ENCODE measurements at regions not wholly inside any gene's neighbourhood (a gene's known extent, or its start where the extent isn't known, plus 50 kb on each side); places are given as distances from the start of the nearest gene placed in this dataset.

DNA sequence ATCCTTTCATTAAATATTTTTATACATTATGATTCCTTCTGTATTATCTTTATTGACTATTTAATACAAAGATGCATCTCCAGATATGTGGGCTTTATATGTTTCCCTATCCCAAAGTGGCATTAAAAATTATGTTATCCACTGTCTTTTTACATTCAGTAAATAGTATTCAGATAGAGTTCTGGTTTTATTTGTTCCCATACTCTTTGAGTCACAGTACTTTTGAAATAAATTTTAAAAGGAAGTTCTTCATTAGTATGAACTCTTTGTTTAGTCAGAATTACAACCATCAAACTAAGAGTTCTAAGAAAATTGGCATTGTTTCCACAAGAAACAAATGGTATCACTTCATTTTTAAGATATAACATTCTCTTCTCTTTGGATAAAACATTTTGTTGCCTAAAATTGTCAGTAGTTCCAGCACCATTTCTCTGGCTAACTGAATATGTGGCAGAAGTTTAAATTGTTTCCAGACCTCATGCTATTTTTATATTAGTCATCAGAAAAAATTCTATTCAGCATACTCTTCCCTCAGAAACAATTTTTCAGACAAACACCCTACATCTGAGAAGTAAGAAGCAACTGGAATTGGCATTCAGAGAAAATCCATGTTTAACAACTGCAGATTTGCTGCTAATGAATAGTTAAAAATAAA lies 88.5 kb upstream of the COL5A2 start:
- Histone ChIP-seq H3K36me3 (no peaks in the 10 kb centered on the region), H3K4me1 (no peaks in the 10 kb centered on the region), H3K4me3 (no peak overlapping the region), H3K27me3 (no peaks in the 10 kb centered on the region), H3K9me3 (peaks cover 0 to 8% of the 10 kb centered on the region in 2 donors), H3K27ac (no peak overlapping the region)
- intact Hi-C loops (cut with DNase I; ENCODE audit: low total_unique reads), result no loop called here
- TF ChIP-seq POLR2A (IDR thresholded peaks at IDR 0.05) (no peak), POLR2AphosphoS5 (IDR thresholded peaks at IDR 0.05) (no peak)
- TF ChIP-seq, protein P1, sequence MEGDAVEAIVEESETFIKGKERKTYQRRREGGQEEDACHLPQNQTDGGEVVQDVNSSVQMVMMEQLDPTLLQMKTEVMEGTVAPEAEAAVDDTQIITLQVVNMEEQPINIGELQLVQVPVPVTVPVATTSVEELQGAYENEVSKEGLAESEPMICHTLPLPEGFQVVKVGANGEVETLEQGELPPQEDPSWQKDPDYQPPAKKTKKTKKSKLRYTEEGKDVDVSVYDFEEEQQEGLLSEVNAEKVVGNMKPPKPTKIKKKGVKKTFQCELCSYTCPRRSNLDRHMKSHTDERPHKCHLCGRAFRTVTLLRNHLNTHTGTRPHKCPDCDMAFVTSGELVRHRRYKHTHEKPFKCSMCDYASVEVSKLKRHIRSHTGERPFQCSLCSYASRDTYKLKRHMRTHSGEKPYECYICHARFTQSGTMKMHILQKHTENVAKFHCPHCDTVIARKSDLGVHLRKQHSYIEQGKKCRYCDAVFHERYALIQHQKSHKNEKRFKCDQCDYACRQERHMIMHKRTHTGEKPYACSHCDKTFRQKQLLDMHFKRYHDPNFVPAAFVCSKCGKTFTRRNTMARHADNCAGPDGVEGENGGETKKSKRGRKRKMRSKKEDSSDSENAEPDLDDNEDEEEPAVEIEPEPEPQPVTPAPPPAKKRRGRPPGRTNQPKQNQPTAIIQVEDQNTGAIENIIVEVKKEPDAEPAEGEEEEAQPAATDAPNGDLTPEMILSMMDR (IDR thresholded peaks at IDR 0.05), result no peak
- DNase-seq (ENCODE audit: low spot score in 2 of 2), result no peak

DNA sequence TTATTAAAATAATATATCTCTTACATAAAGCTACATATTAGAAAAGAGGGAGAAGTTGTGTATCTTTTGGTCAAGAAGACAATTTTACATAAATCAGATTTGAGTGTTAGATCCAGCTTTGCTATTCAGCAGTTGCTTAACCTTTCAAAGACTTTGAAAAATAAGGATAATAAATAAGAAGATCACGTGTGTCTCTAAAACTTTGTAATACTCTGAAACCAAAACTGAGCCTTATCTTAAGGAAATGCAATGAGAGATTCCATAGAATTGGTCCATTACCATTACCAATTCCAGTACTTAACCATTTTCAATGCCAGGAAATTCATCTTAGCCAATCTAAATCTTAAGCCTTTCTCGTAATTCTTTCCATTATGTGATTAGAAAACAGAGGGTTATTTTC lies 89.2 kb upstream of the COL5A2 start:
- H3K9me3 ChIP-seq, result peaks cover 0 to 8% of the 10 kb centered on the region in 2 donors
- H3K27me3 ChIP-seq, result no peaks in the 10 kb centered on the region
- intact Hi-C loops (cut with DNase I; ENCODE audit: low total_unique reads), result no loop called here
- DNase-seq (ENCODE audit: low spot score in 2 of 2), result no peak
- H3K36me3 ChIP-seq, result no peaks in the 10 kb centered on the region
- TF ChIP-seq POLR2A (IDR thresholded peaks at IDR 0.05), result no peak
- TF ChIP-seq, protein P1 (IDR thresholded peaks at IDR 0.05), result no peak
- TF ChIP-seq POLR2AphosphoS5 (IDR thresholded peaks at IDR 0.05), result no peak
- H3K4me3 ChIP-seq, result no peak overlapping the region
- no peak overlapping the region for H3K27ac ChIP-seq
- no peaks in the 10 kb centered on the region for H3K4me1 ChIP-seq

DNA sequence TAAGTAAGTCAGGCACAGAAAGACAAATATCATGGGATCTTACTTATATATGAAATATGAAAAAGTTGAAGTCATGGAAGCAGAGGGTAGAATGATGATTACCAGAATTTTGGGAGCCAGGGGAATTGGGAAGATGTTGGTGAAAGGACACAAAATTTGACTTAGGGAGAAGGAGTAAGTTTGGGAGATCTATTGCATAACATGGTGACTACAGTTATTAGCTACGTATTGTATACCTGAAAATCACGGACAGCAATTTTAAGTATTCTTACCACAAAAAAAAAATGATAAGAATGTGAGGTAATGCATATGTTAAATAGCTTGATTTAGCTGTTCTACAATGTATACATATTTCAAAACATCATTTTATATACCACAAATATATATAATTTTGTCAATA lies 94.2 kb upstream of the COL5A2 start:
- Histone ChIP-seq H3K27ac (no peak overlapping the region), H3K36me3 (no peaks in the 10 kb centered on the region), H3K4me3 (no peak overlapping the region), H3K9me3 (no peaks in the 10 kb centered on the region), H3K4me1 (no peaks in the 10 kb centered on the region), H3K27me3 (no peaks in the 10 kb centered on the region)
- intact Hi-C loops (cut with DNase I; ENCODE audit: low total_unique reads), result no loop called here
- DNase-seq (ENCODE audit: low spot score in 2 of 2), result no peak
- no peak for TF ChIP-seq POLR2AphosphoS5 (IDR thresholded peaks at IDR 0.05)
- TF ChIP-seq, protein P1 (IDR thresholded peaks at IDR 0.05), result no peak
- no peak for TF ChIP-seq POLR2A (IDR thresholded peaks at IDR 0.05)

DNA sequence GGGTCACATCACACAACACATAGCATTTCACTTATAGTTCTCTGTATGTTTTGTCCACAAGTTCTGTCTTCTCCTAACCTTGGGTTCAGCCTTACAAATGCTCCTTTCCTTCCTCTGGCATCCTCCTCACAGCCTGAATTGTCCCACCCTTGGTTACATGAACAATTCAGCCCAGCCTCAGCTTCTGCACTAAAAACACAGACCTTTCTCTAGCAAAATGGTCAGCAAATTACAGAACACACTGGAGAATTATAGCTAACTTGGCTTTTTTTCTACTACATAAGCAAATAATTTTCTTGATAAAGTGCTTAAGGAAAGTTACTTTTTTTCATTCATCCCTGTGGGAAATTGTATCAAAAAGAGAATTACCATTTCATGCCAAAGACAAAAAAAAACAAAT lies 94.8 kb upstream of the COL5A2 start:
- H3K4me1 ChIP-seq, result no peaks in the 10 kb centered on the region
- intact Hi-C loops (cut with DNase I; ENCODE audit: low total_unique reads), result no loop called here
- no peak for TF ChIP-seq POLR2AphosphoS5 (IDR thresholded peaks at IDR 0.05)
- TF ChIP-seq POLR2A (IDR thresholded peaks at IDR 0.05), result no peak
- TF ChIP-seq, protein P1 (IDR thresholded peaks at IDR 0.05), result no peak
- no peak for DNase-seq (ENCODE audit: low spot score in 2 of 2)
- no peaks in the 10 kb centered on the region for H3K36me3 ChIP-seq
- H3K27ac ChIP-seq, result no peak overlapping the region
- H3K27me3 ChIP-seq, result no peaks in the 10 kb centered on the region
- H3K9me3 ChIP-seq, result no peaks in the 10 kb centered on the region
- no peak overlapping the region for H3K4me3 ChIP-seq

DNA sequence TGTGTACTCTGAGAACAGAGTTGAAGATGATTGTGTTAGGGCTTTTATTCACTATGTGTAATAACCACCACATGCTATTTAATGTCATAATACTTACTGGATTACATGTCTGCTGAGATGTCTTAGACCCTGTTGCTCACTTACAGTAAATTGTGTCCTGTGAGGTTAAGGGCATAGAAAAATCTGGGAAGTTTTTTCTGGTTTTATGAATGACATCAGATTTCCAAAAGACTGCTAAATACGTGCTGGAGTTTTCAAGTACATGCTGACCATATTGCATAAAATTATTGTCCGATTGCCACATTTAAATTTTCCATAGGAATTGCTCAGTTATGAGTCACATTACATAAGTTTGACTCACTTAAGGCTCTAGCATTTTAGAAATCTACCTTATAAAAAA lies 96.7 kb upstream of the COL5A2 start:
- Histone ChIP-seq H3K27me3 (no peaks in the 10 kb centered on the region), H3K9me3 (no peaks in the 10 kb centered on the region), H3K4me3 (no peak overlapping the region), H3K36me3 (no peaks in the 10 kb centered on the region), H3K4me1 (no peaks in the 10 kb centered on the region), H3K27ac (no peak overlapping the region)
- intact Hi-C loops (cut with DNase I; ENCODE audit: low total_unique reads), result no loop called here
- no peak for DNase-seq (ENCODE audit: low spot score in 2 of 2)
- TF ChIP-seq, protein P1 (IDR thresholded peaks at IDR 0.05), result no peak
- no peak for TF ChIP-seq POLR2AphosphoS5 (IDR thresholded peaks at IDR 0.05)
- no peak for TF ChIP-seq POLR2A (IDR thresholded peaks at IDR 0.05)

All from breast epithelium (tissue), 4 donors.